SK-N-SH (cell line): ENCODE measurements at regions not wholly inside any gene's neighbourhood (a gene's known extent, or its start where the extent isn't known, plus 50 kb on each side); places are given as distances from the start of the nearest gene placed in this dataset.

Source experiments
- CTCF ChIA-PET: fragments of 300-600, 350-600 bp; formaldehyde crosslinking; extraction: SDS; loops from one replicate; lab custom pipeline; 2021; lab: Yijun Ruan, JAX
- POLR2A ChIA-PET: fragments of 350-600 bp; sonication (Branson Sonifier 250); formaldehyde crosslinking; extraction: SDS; loops from one replicate; lab custom pipeline; 2020; ENCODE audit warnings: antibody characterized with exemption, inconsistent platforms; lab: Yijun Ruan, JAX
- DNase-seq: peaks from one replicate; pipeline ENCODE4 v3.0.0; 2012
- H2AFZ ChIP-seq: fragments of 200-600 bp; sonication (generic); 2 replicates; pipeline ENCODE4 v1.8.1; 2016; ENCODE audit warnings: antibody characterized with exemption, mild to moderate bottlenecking, low read depth
- H3F3A ChIP-seq: fragments of 200-600 bp; sonication (generic); replicated peaks from 2 replicates; pipeline ENCODE3; 2016; ENCODE audit warnings: antibody characterized with exemption, mild to moderate bottlenecking; ENCODE audit not compliant: insufficient read depth
- H3K27ac ChIP-seq, 2 experiments: fragments of 200-500 bp in 1 of 2; fragments of 200-600 bp in 1 of 2; sonication (Bioruptor generic) in 1 of 2; sonication (generic), shearing (Covaris generic) in 1 of 2; 2 replicates each; pipeline versions ENCODE4 v1.5.1 to v1.6.1; 2014 to 2016; ENCODE audit warnings: low read depth in 2 of 2, inconsistent platforms in 1 of 2, low read length in 1 of 2, mild to moderate bottlenecking in 1 of 2, mixed read lengths in 1 of 2
- H3K27me3 ChIP-seq: fragments of 200-600 bp; sonication (generic), shearing (Covaris generic); 2 replicates; pipeline ENCODE4 v1.6.1; 2016; ENCODE audit warnings: mixed run types; ENCODE audit not compliant: insufficient read depth
- H3K36me3 ChIP-seq, 2 experiments: fragments of 200-500 bp in 1 of 2; fragments of 200-600 bp in 1 of 2; sonication (Bioruptor generic) in 1 of 2; sonication (generic) in 1 of 2; replicated peaks in 1 of 2; 2 replicates each; pipeline versions ENCODE3 to v1.5.1; 2014 to 2016; ENCODE audit warnings: low read length in 1 of 2, mild to moderate bottlenecking in 1 of 2; ENCODE audit not compliant: insufficient read depth in 2 of 2, control insufficient read depth in 1 of 2
- H3K4me1 ChIP-seq, 2 experiments: fragments of 200-500 bp in 1 of 2; fragments of 200-600 bp in 1 of 2; sonication (Bioruptor generic) in 1 of 2; sonication (generic), shearing (Covaris generic) in 1 of 2; 2 replicates each; pipeline versions ENCODE4 v1.5.1 to v1.6.1; 2014 to 2016; ENCODE audit warnings: low read depth in 1 of 2, low read length in 1 of 2, mixed run types in 1 of 2; ENCODE audit not compliant: insufficient read depth in 2 of 2, control insufficient read depth in 1 of 2
- H3K4me2 ChIP-seq: fragments of 200-600 bp; sonication (generic), shearing (Covaris generic); 2 replicates; pipeline ENCODE4 v1.6.1; 2017; ENCODE audit warnings: mixed run types
- H3K4me3 ChIP-seq, 2 experiments: fragments of 200-500 bp in 1 of 2; fragments of 200-600 bp in 1 of 2; sonication (Bioruptor generic) in 1 of 2; sonication (generic), shearing (Covaris generic) in 1 of 2; 2 replicates each; pipeline versions ENCODE4 v1.5.1 to v1.8.1; 2014 to 2016; ENCODE audit warnings: low read depth in 2 of 2, inconsistent platforms in 1 of 2, low read length in 1 of 2, mild to moderate bottlenecking in 1 of 2, mixed read lengths in 1 of 2, moderate library complexity in 1 of 2
- H3K79me2 ChIP-seq: fragments of 200-600 bp; sonication (generic); 2 replicates; pipeline ENCODE4 v1.8.1; 2017; ENCODE audit warnings: mild to moderate bottlenecking; ENCODE audit not compliant: insufficient read depth
- H3K9ac ChIP-seq: fragments of 200-600 bp; sonication (generic); 2 replicates; pipeline ENCODE4 v1.6.1; 2017; ENCODE audit warnings: mixed run types
- H3K9me2 ChIP-seq: fragments of 200-600 bp; sonication (generic); 2 replicates; pipeline ENCODE4 v1.6.1; 2017; ENCODE audit warnings: mixed run types
- H3K9me3 ChIP-seq: fragments of 200-600 bp; sonication (generic); 2 replicates; pipeline ENCODE4 v1.6.1; 2017; ENCODE audit warnings: mixed run types, mild to moderate bottlenecking, moderate library complexity
- H4K20me1 ChIP-seq: fragments of 200-600 bp; sonication (generic); 2 replicates; pipeline ENCODE4 v1.6.1; 2017; ENCODE audit warnings: mild to moderate bottlenecking, mixed run types; ENCODE audit not compliant: insufficient read depth
- EZH2phosphoT487 ChIP-seq: fragments of 200-600 bp; sonication (generic); IDR thresholded peaks from 2 replicates; pipeline ENCODE4 v1.6.1; 2017; ENCODE audit warnings: low read depth, mixed run types, mild to moderate bottlenecking, antibody characterized with exemption, moderate library complexity, borderline replicate concordance
- FOXJ3 ChIP-seq: sonication (generic); formaldehyde crosslinking; IDR thresholded peaks from 2 replicates; pipeline ENCODE4 v1.5.1; 2020; ENCODE audit warnings: mild to moderate bottlenecking, missing genetic modification reagents
- GABPA ChIP-seq: IDR thresholded peaks from 2 replicates; pipeline ENCODE4 v1.4.0; 2012; ENCODE audit warnings: low read depth, mild to moderate bottlenecking
- MAX ChIP-seq: IDR thresholded peaks from 2 replicates; pipeline ENCODE4 v1.4.0; 2012; ENCODE audit warnings: low read depth
- MEF2A ChIP-seq: IDR thresholded peaks from 2 replicates; pipeline ENCODE4 v1.4.0; 2012; ENCODE audit warnings: low read depth, borderline replicate concordance
- MXI1 ChIP-seq: IDR thresholded peaks from 2 replicates; pipeline ENCODE4 v1.6.1; 2012; ENCODE audit warnings: mild to moderate bottlenecking, low read depth, low read length, improper control_type of control experiment
- POLR2AphosphoS5 ChIP-seq: IDR thresholded peaks from 2 replicates; pipeline ENCODE4 v1.6.1; 2012; ENCODE audit warnings: low read depth, low read length
- RCOR1 ChIP-seq: fragments of 150-350 bp; IDR thresholded peaks from 2 replicates; pipeline ENCODE4 v1.6.1; 2017; ENCODE audit warnings: antibody characterized with exemption, low read length
- RFX5 ChIP-seq: IDR thresholded peaks from 2 replicates; pipeline ENCODE4 v1.6.1; 2012; ENCODE audit warnings: mild to moderate bottlenecking, improper control_type of control experiment, low read length
- RXRA ChIP-seq: IDR thresholded peaks from 2 replicates; pipeline ENCODE4 v1.4.0; 2012; ENCODE audit warnings: low read depth, mild to moderate bottlenecking, borderline replicate concordance
- SIN3A ChIP-seq: IDR thresholded peaks from 2 replicates; pipeline ENCODE4 v1.6.1; 2012; ENCODE audit warnings: low read depth, mild to moderate bottlenecking, low read length, moderate library complexity, borderline replicate concordance
- SMC3 ChIP-seq: IDR thresholded peaks from 2 replicates; pipeline ENCODE4 v1.6.1; 2012; ENCODE audit warnings: low read depth, low read length, improper control_type of control experiment
- TAF1 ChIP-seq: IDR thresholded peaks from 2 replicates; pipeline ENCODE4 v1.6.1; 2012; ENCODE audit warnings: low read depth, mild to moderate bottlenecking, low read length, moderate library complexity, borderline replicate concordance
- TEAD4 ChIP-seq: IDR thresholded peaks from 2 replicates; pipeline ENCODE4 v1.4.0; 2012; ENCODE audit warnings: mild to moderate bottlenecking, borderline replicate concordance; ENCODE audit not compliant: insufficient read depth
- WGBS: methylation state at CpG from one replicate; pipeline ENCODE4 v1.1.6; 2017; ENCODE audit warnings: low lambda C conversion rate; 5-methylcytosine and 5-hydroxymethylcytosine counted together
- TF ChIP-seq, protein P1 (sequence below): fragments of 150-350 bp; IDR thresholded peaks from 2 replicates; pipeline ENCODE4 v1.6.1; 2016; ENCODE audit warnings: mild to moderate bottlenecking, low read depth, low read length
- TF ChIP-seq, protein P2 (sequence below): fragments of 200-600 bp; sonication (generic); IDR thresholded peaks from 2 replicates; pipeline ENCODE4 v1.6.1; 2017; ENCODE audit warnings: antibody characterized with exemption, mild to moderate bottlenecking, moderate library complexity
- TF ChIP-seq, protein P3 (sequence below): IDR thresholded peaks from 2 replicates; pipeline ENCODE4 v1.6.1; 2012; ENCODE audit warnings: mild to moderate bottlenecking, low read depth, low read length, moderate library complexity
- TF ChIP-seq, protein P4 (sequence below): IDR thresholded peaks from 2 replicates; pipeline ENCODE4 v1.4.0; 2012; ENCODE audit warnings: low read depth, borderline replicate concordance

- TF ChIP-seq, protein P1, sequence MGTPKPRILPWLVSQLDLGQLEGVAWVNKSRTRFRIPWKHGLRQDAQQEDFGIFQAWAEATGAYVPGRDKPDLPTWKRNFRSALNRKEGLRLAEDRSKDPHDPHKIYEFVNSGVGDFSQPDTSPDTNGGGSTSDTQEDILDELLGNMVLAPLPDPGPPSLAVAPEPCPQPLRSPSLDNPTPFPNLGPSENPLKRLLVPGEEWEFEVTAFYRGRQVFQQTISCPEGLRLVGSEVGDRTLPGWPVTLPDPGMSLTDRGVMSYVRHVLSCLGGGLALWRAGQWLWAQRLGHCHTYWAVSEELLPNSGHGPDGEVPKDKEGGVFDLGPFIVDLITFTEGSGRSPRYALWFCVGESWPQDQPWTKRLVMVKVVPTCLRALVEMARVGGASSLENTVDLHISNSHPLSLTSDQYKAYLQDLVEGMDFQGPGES, result no peak
- TF ChIP-seq RXRA, result no peak
- TF ChIP-seq, protein P2, sequence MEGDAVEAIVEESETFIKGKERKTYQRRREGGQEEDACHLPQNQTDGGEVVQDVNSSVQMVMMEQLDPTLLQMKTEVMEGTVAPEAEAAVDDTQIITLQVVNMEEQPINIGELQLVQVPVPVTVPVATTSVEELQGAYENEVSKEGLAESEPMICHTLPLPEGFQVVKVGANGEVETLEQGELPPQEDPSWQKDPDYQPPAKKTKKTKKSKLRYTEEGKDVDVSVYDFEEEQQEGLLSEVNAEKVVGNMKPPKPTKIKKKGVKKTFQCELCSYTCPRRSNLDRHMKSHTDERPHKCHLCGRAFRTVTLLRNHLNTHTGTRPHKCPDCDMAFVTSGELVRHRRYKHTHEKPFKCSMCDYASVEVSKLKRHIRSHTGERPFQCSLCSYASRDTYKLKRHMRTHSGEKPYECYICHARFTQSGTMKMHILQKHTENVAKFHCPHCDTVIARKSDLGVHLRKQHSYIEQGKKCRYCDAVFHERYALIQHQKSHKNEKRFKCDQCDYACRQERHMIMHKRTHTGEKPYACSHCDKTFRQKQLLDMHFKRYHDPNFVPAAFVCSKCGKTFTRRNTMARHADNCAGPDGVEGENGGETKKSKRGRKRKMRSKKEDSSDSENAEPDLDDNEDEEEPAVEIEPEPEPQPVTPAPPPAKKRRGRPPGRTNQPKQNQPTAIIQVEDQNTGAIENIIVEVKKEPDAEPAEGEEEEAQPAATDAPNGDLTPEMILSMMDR, result no peak
- TF ChIP-seq, protein P3, sequence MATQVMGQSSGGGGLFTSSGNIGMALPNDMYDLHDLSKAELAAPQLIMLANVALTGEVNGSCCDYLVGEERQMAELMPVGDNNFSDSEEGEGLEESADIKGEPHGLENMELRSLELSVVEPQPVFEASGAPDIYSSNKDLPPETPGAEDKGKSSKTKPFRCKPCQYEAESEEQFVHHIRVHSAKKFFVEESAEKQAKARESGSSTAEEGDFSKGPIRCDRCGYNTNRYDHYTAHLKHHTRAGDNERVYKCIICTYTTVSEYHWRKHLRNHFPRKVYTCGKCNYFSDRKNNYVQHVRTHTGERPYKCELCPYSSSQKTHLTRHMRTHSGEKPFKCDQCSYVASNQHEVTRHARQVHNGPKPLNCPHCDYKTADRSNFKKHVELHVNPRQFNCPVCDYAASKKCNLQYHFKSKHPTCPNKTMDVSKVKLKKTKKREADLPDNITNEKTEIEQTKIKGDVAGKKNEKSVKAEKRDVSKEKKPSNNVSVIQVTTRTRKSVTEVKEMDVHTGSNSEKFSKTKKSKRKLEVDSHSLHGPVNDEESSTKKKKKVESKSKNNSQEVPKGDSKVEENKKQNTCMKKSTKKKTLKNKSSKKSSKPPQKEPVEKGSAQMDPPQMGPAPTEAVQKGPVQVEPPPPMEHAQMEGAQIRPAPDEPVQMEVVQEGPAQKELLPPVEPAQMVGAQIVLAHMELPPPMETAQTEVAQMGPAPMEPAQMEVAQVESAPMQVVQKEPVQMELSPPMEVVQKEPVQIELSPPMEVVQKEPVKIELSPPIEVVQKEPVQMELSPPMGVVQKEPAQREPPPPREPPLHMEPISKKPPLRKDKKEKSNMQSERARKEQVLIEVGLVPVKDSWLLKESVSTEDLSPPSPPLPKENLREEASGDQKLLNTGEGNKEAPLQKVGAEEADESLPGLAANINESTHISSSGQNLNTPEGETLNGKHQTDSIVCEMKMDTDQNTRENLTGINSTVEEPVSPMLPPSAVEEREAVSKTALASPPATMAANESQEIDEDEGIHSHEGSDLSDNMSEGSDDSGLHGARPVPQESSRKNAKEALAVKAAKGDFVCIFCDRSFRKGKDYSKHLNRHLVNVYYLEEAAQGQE, result no peak
- no peak for TF ChIP-seq RCOR1
- TF ChIP-seq TEAD4, result no peak
Observed at GRCh38 chr14:84180336-84180735, 1349.6 kb upstream of the FLRT2 start (continued).

GRCh38 chr14:84181072-84181471, 1348.9 kb upstream of the FLRT2 start:
- CTCF ChIA-PET, result interaction anchor here (1.1 kb wide), 1 partner anchor 11 kb away, joined by 3 read pairs; no protein-coding TSS in a partner anchor
- Histone ChIP-seq H2AFZ (no peak overlapping the region), H3K9me3 (no peaks in the 10 kb centered on the region), H3K9me2 (no peaks in the 10 kb centered on the region), H3K36me3 (no peaks in the 10 kb centered on the region), H3K4me3 (no peak overlapping the region), H3F3A (no peaks in the 10 kb centered on the region), H3K4me1 (no peaks in the 10 kb centered on the region), H3K27me3 (no peaks in the 10 kb centered on the region), H3K79me2 (no peaks in the 10 kb centered on the region), H4K20me1 (no peaks in the 10 kb centered on the region), H3K4me2 (no peak overlapping the region), H3K27ac (no peak overlapping the region), H3K9ac (no peak overlapping the region)
- DNase-seq, result no peak
- WGBS, result 5% methylated on average over 2 of the region's 2 CpGs
- POLR2A ChIA-PET, result no interaction called here
- TF ChIP-seq, protein P3, result no peak
- TF ChIP-seq SMC3 (no peak), GABPA (no peak), MXI1 (no peak), RFX5 (no peak), RCOR1 (no peak), MEF2A (no peak), FOXJ3 (CRISPR knock-in tag) (no peak), MAX (no peak), POLR2AphosphoS5 (no peak), TEAD4 (no peak), TAF1 (no peak), SIN3A (no peak), EZH2phosphoT487 (no peak)
- TF ChIP-seq, protein P4, sequence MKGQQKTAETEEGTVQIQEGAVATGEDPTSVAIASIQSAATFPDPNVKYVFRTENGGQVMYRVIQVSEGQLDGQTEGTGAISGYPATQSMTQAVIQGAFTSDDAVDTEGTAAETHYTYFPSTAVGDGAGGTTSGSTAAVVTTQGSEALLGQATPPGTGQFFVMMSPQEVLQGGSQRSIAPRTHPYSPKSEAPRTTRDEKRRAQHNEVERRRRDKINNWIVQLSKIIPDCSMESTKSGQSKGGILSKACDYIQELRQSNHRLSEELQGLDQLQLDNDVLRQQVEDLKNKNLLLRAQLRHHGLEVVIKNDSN, result no peak
